ENCODE measurements at regions not wholly inside any gene's neighbourhood (a gene's known extent, or its start where the extent isn't known, plus 50 kb on each side); places are given as distances from the start of the nearest gene placed in this dataset.

- no peak for TF ChIP-seq POLR2AphosphoS5 (IDR thresholded peaks at IDR 0.05; ENCODE audit: low read depth, low read length)
- TF ChIP-seq REST (IDR thresholded peaks at IDR 0.05; ENCODE audit: insufficient read depth in 1 of 2, low read depth in 2 of 2, low read length in 2 of 2): no peak
Measured at GRCh38 chr3:40768536-40768935, 243.8 kb downstream of the ZNF621 start.

Measured in PFSK-1 (cell line).